ENCODE measurements at regions not wholly inside any gene's neighbourhood (a gene's known extent, or its start where the extent isn't known, plus 50 kb on each side); places are given as distances from the start of the nearest gene placed in this dataset.

DNA sequence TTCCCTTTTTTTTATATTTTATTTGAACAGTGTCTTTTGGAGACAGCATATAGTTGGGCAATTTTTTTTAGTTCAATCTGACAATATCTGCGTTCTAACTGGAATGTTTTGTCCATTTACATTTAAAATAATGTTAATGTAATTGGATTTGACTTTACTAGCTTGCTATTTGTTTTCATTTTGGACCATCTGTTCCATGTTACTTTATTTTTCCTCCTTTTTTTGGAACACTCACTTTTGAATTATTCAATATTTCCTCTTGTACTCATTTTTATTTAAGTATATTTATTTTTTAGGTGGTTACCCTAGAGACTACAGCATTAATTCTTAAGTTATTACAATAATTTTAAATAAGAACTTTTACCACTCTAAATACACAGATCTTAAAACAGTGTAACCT is 62.8 kb upstream of the C1orf87 start:
- H3K27me3 ChIP-seq (ENCODE audit: control insufficient read depth in 2 of 2, insufficient read depth in 2 of 2, low read length in 2 of 2): no peaks in the 10 kb centered on the region
- no peak overlapping the region for H3K4me3 ChIP-seq (replicated peaks in 1 of 3; ENCODE audit: low read depth in 2 of 3, low read length in 3 of 3)
- H3K27ac ChIP-seq (ENCODE audit: low read depth in 1 of 2, low read length in 2 of 2): no peak overlapping the region
- intact Hi-C loops (cut with micrococcal nuclease): no loop called here
- no peak for DNase-seq
- H3K27me3 Mint-ChIP-seq (ENCODE audit: low read depth in 3 of 3): peaks cover 0 to 1% (median 0%) of the 10 kb centered on the region in 3 donors
- H4K20me1 ChIP-seq (ENCODE audit: insufficient read depth, low read length): no peaks in the 10 kb centered on the region
- no peaks in the 10 kb centered on the region for H3K9me3 ChIP-seq (replicated peaks in 1 of 2; ENCODE audit: control insufficient read depth in 1 of 2, insufficient read depth in 1 of 2, low read length in 2 of 2)
- H3K27ac Mint-ChIP-seq: no peak overlapping the region
- WGBS (ENCODE audit: insufficient coverage): no CpG with 5 or more reads among the region's 1 CpG
- H3K36me3 ChIP-seq (replicated peaks in 1 of 2; ENCODE audit: control insufficient read depth in 1 of 2, insufficient read depth in 2 of 2, low read length in 2 of 2): no peaks in the 10 kb centered on the region
- no peak overlapping the region for H3K4me2 ChIP-seq (replicated peaks; ENCODE audit: extremely low read depth, low read length, poor library complexity, severe bottlenecking)
- no peak overlapping the region for H3K9ac ChIP-seq (ENCODE audit: insufficient read depth, low read length, poor library complexity, severe bottlenecking)
- TF ChIP-seq, protein P1, sequence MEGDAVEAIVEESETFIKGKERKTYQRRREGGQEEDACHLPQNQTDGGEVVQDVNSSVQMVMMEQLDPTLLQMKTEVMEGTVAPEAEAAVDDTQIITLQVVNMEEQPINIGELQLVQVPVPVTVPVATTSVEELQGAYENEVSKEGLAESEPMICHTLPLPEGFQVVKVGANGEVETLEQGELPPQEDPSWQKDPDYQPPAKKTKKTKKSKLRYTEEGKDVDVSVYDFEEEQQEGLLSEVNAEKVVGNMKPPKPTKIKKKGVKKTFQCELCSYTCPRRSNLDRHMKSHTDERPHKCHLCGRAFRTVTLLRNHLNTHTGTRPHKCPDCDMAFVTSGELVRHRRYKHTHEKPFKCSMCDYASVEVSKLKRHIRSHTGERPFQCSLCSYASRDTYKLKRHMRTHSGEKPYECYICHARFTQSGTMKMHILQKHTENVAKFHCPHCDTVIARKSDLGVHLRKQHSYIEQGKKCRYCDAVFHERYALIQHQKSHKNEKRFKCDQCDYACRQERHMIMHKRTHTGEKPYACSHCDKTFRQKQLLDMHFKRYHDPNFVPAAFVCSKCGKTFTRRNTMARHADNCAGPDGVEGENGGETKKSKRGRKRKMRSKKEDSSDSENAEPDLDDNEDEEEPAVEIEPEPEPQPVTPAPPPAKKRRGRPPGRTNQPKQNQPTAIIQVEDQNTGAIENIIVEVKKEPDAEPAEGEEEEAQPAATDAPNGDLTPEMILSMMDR (IDR thresholded peaks at IDR 0.05): no peak
- H3K79me2 ChIP-seq (ENCODE audit: insufficient read depth, low read length): no peaks in the 10 kb centered on the region
- no peak overlapping the region for H3K4me3 Mint-ChIP-seq
- peaks cover 11% of the 10 kb centered on the region for H3K4me1 Mint-ChIP-seq
- no peak overlapping the region for H2AFZ ChIP-seq (ENCODE audit: insufficient read depth, low read depth, low read length, poor library complexity, severe bottlenecking)
- peaks cover 0 to 4% (median 0%) of the 10 kb centered on the region in 7 donors for H3K9me3 Mint-ChIP-seq
- no peaks in the 10 kb centered on the region for H3K36me3 Mint-ChIP-seq
- H3K4me1 ChIP-seq (ENCODE audit: control insufficient read depth in 1 of 2, insufficient read depth in 2 of 2, low read length in 2 of 2): peaks cover 4 to 8% of the 10 kb centered on the region in 2 donors

DNA sequence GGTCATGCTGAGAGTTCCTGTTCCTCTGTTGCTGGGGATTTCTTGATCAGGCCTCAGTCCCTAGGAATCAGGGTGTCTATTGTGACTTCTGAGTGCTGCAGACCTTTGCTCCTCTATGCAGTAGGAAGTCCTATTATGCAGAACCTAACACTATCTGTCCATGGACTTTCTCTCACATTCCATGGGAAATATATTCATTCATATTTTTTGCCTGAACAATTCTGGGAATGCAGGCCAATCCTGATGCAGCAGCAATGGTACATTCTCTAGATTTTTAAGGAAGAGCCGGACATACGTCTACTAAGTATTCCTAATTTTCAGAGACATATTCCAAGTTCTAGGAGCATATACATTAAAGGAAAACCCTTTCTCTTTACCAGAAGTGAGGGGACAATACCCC is 61.1 kb upstream of the C1orf87 start:
- no peaks in the 10 kb centered on the region for H3K9me3 ChIP-seq (replicated peaks in 1 of 2; ENCODE audit: control insufficient read depth in 1 of 2, insufficient read depth in 1 of 2, low read length in 2 of 2)
- intact Hi-C loops (cut with micrococcal nuclease): no loop called here

More for the DNA sequence above, 61.1 kb upstream of the C1orf87 start:
- H3K9me3 Mint-ChIP-seq: peaks cover 0 to 4% (median 0%) of the 10 kb centered on the region in 7 donors
- TF ChIP-seq, protein P1 (IDR thresholded peaks at IDR 0.05): no peak
- Histone ChIP-seq H3K79me2 (ENCODE audit: insufficient read depth, low read length) (no peaks in the 10 kb centered on the region), H3K9ac (ENCODE audit: insufficient read depth, low read length, poor library complexity, severe bottlenecking) (no peak overlapping the region), H3K27ac (ENCODE audit: low read depth in 1 of 2, low read length in 2 of 2) (no peak overlapping the region), H2AFZ (ENCODE audit: insufficient read depth, low read depth, low read length, poor library complexity, severe bottlenecking) (no peak overlapping the region), H3K36me3 (replicated peaks in 1 of 2; ENCODE audit: control insufficient read depth in 1 of 2, insufficient read depth in 2 of 2, low read length in 2 of 2) (no peaks in the 10 kb centered on the region), H3K27me3 (ENCODE audit: control insufficient read depth in 2 of 2, insufficient read depth in 2 of 2, low read length in 2 of 2) (no peaks in the 10 kb centered on the region), H4K20me1 (ENCODE audit: insufficient read depth, low read length) (no peaks in the 10 kb centered on the region), H3K4me2 (replicated peaks; ENCODE audit: extremely low read depth, low read length, poor library complexity, severe bottlenecking) (no peak overlapping the region), H3K4me1 (ENCODE audit: control insufficient read depth in 1 of 2, insufficient read depth in 2 of 2, low read length in 2 of 2) (peaks cover 4 to 8% of the 10 kb centered on the region in 2 donors), H3K4me3 (replicated peaks in 1 of 3; ENCODE audit: low read depth in 2 of 3, low read length in 3 of 3) (no peak overlapping the region)
- no peak for DNase-seq
- no peak overlapping the region for H3K27ac Mint-ChIP-seq
- no peaks in the 10 kb centered on the region for H3K36me3 Mint-ChIP-seq
- H3K27me3 Mint-ChIP-seq (ENCODE audit: low read depth in 3 of 3): peaks cover 0 to 1% (median 0%) of the 10 kb centered on the region in 3 donors
- H3K4me3 Mint-ChIP-seq: no peak overlapping the region
- WGBS (ENCODE audit: insufficient coverage): no CpG with 5 or more reads among the region's 2 CpGs
- H3K4me1 Mint-ChIP-seq: peaks cover 13% of the 10 kb centered on the region
